HG03469 (cell line): ENCODE measurements at regions not wholly inside any gene's neighbourhood (a gene's known extent, or its start where the extent isn't known, plus 50 kb on each side); places are given as distances from the start of the nearest gene placed in this dataset.

Experiments used
- ATAC-seq: cut with Tn5 transposase; IDR thresholded peaks from one replicate; pipeline ENCODE4 v1.9.1; 2021; ENCODE audit warnings: mild to moderate bottlenecking, moderate library complexity, moderate number of reproducible peaks; ENCODE audit not compliant: unreplicated experiment

- ATAC-seq, result no peak
Observed at GRCh38 chr20:6831461-6831860, 64.0 kb downstream of the BMP2 start.

GRCh38 chr20:6832811-6833210 lies 65.3 kb downstream of the BMP2 start:
- ATAC-seq, result no peak

GRCh38 chr20:6835609-6836008 lies 68.1 kb downstream of the BMP2 start:
- ATAC-seq, result no peak

- no peak for ATAC-seq
Observed at GRCh38 chr20:6836821-6837374, 69.4 kb downstream of the BMP2 start.

- no peak for ATAC-seq
Observed at GRCh38 chr20:6837730-6838129, 70.2 kb downstream of the BMP2 start.

GRCh38 chr20:6838181-6838826 lies 70.8 kb downstream of the BMP2 start:
- ATAC-seq, result no peak

GRCh38 chr20:6841128-6841527 lies 73.6 kb downstream of the BMP2 start:
- ATAC-seq, result no peak

GRCh38 chr20:6845141-6845540 lies 77.7 kb downstream of the BMP2 start:
- no peak for ATAC-seq

- no peak for ATAC-seq
Observed at GRCh38 chr20:6848041-6848440, 80.6 kb downstream of the BMP2 start.

- ATAC-seq, result no peak
Observed at GRCh38 chr20:6848992-6849391, 81.5 kb downstream of the BMP2 start.

- no peak for ATAC-seq
Observed at GRCh38 chr20:6851136-6851535, 83.7 kb downstream of the BMP2 start.

- no peak for ATAC-seq
Observed at GRCh38 chr20:6852478-6852877, 85.0 kb downstream of the BMP2 start.

GRCh38 chr20:6855104-6855503 lies 87.6 kb downstream of the BMP2 start:
- no peak for ATAC-seq

- no peak for ATAC-seq
Observed at GRCh38 chr20:6855796-6856195, 88.3 kb downstream of the BMP2 start.

GRCh38 chr20:6857927-6858326 lies 90.4 kb downstream of the BMP2 start:
- no peak for ATAC-seq

GRCh38 chr20:6863355-6863754 lies 95.9 kb downstream of the BMP2 start:
- ATAC-seq, result no peak

GRCh38 chr20:6863798-6864201 lies 96.3 kb downstream of the BMP2 start:
- no peak for ATAC-seq

- ATAC-seq, result no peak
Observed at GRCh38 chr20:6864740-6865139, 97.3 kb downstream of the BMP2 start.

GRCh38 chr20:6866741-6867140 lies 99.3 kb downstream of the BMP2 start:
- no peak for ATAC-seq

GRCh38 chr20:6868861-6869260 lies 101.4 kb downstream of the BMP2 start:
- ATAC-seq, result no peak

- no peak for ATAC-seq
Observed at GRCh38 chr20:6870559-6870958, 103.1 kb downstream of the BMP2 start.

- no peak for ATAC-seq
Observed at GRCh38 chr20:6877633-6878032, 110.1 kb downstream of the BMP2 start.
